ENCODE measurements at regions not wholly inside any gene's neighbourhood (a gene's known extent, or its start where the extent isn't known, plus 50 kb on each side); places are given as distances from the start of the nearest gene placed in this dataset.

DNA sequence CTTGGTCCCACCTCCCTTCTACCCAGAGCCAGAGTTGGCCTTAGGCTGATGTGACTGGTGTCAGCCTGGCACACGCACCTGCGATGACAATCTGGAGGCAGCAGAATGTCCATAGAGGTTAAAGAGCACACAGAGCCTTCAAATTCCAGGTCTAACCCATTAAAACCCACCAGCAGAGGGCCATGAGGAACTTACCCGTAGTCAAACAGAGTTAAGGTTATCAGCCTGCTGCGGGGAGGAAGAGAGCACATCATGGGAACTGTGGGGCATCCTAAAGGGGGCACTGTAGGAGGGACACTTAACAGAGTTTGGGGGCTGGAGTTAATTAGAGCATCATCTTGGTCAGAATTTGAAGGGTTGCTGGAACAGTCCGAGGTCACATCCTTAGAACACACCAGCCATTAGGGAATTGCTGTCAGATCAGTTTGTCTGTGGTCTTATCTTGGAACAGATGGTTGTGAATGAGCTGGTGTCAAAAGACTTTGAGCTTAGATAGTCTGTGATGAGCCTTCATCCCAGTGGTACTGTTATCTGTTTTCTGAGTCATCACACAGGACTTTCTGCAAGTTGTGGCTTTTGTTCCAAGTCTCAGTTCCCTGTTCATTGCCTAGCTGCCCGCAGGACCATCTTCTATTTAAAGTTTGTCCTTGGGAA is 248.6 kb downstream of the LOXHD1 start:
- no peak overlapping the region for H3K4me3 ChIP-seq (ENCODE audit: low read length)
- no peaks in the 10 kb centered on the region for H3K9me2 ChIP-seq (replicated peaks; ENCODE audit: insufficient read depth, low read length)
- DNase-seq: no peak
- H3K27me3 ChIP-seq (replicated peaks; ENCODE audit: insufficient read depth, low read length): no peaks in the 10 kb centered on the region
- H3F3A ChIP-seq (ENCODE audit: insufficient read depth, low read length): no peaks in the 10 kb centered on the region
- no peak overlapping the region for H3K27ac ChIP-seq (ENCODE audit: low read length)
- H3K79me2 ChIP-seq (ENCODE audit: low read length): no peaks in the 10 kb centered on the region
- no peaks in the 10 kb centered on the region for H3K9me3 ChIP-seq (replicated peaks; ENCODE audit: insufficient read depth, low read length)
- no peak overlapping the region for H3K9ac ChIP-seq (ENCODE audit: low read length)
- H2AFZ ChIP-seq (ENCODE audit: low read length): no peak overlapping the region
- TF ChIP-seq EZH2phosphoT487 (IDR thresholded peaks at IDR 0.05; ENCODE audit: low read length) (no peak), CTCF (IDR thresholded peaks at IDR 0.05; ENCODE audit: low read length) (no peak; the same call in 1 of the 2 replicates), EZH2 (optimal IDR thresholded peaks at IDR 0.05; ENCODE audit: low read depth, low read length) (no peak)
- no peaks in the 10 kb centered on the region for H3K4me1 ChIP-seq (ENCODE audit: low read length)
- no peaks in the 10 kb centered on the region for H4K20me1 ChIP-seq (ENCODE audit: insufficient read depth, low read length)
- no peaks in the 10 kb centered on the region for H3K36me3 ChIP-seq (replicated peaks; ENCODE audit: insufficient read depth, low read length)
- H3K4me2 ChIP-seq (ENCODE audit: low read depth, low read length): no peak overlapping the region

DNA sequence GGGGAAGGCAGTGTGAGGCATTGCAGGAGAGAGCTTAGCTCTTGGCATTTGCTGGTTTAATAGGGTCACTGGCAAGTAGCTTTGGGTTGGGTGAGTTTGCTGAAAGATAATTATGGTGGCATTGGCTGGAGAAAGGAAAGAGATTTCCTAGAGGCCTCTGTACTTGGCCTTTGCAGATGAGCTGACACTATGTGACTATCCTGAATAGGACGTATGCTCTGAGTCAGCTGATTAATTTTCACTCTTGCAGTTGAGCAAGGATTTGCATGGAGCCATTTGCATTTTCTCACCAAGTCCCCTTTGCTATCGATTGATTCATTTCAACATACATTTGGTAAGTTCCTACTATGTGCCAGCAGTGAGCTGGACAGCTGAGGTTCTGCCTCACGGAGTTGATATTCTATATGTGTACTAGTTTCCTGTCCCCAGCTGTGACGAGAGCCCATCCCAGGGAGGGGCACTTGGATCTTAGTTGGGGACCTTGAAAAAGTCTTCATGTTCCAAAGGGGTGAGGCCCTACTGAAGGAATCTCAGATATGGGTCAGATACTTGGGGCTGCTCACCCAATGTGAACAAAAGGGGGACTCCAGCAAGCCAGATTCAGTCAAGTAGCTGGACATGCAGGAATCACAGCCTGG is 245.7 kb downstream of the LOXHD1 start:
- no peak overlapping the region for H3K4me2 ChIP-seq (ENCODE audit: low read depth, low read length)
- TF ChIP-seq EZH2 (optimal IDR thresholded peaks at IDR 0.05; ENCODE audit: low read depth, low read length): no peak
- no peak for TF ChIP-seq EZH2phosphoT487 (IDR thresholded peaks at IDR 0.05; ENCODE audit: low read length)
- no peak for TF ChIP-seq CTCF (IDR thresholded peaks at IDR 0.05; ENCODE audit: low read length)
- no peak overlapping the region for H2AFZ ChIP-seq (ENCODE audit: low read length)
- H3K27me3 ChIP-seq (replicated peaks; ENCODE audit: insufficient read depth, low read length): no peaks in the 10 kb centered on the region
- no peak overlapping the region for H3K9ac ChIP-seq (ENCODE audit: low read length)
- no peaks in the 10 kb centered on the region for H3K79me2 ChIP-seq (ENCODE audit: low read length)
- no peaks in the 10 kb centered on the region for H3K9me3 ChIP-seq (replicated peaks; ENCODE audit: insufficient read depth, low read length)
- no peak overlapping the region for H3K4me3 ChIP-seq (ENCODE audit: low read length)
- no peak overlapping the region for H3K27ac ChIP-seq (ENCODE audit: low read length)
- H3K9me2 ChIP-seq (replicated peaks; ENCODE audit: insufficient read depth, low read length): no peaks in the 10 kb centered on the region
- no peaks in the 10 kb centered on the region for H4K20me1 ChIP-seq (ENCODE audit: insufficient read depth, low read length)
- no peak for DNase-seq
- H3K4me1 ChIP-seq (ENCODE audit: low read length): no peaks in the 10 kb centered on the region
- no peaks in the 10 kb centered on the region for H3K36me3 ChIP-seq (replicated peaks; ENCODE audit: insufficient read depth, low read length)
- H3F3A ChIP-seq (ENCODE audit: insufficient read depth, low read length): no peaks in the 10 kb centered on the region

DNA sequence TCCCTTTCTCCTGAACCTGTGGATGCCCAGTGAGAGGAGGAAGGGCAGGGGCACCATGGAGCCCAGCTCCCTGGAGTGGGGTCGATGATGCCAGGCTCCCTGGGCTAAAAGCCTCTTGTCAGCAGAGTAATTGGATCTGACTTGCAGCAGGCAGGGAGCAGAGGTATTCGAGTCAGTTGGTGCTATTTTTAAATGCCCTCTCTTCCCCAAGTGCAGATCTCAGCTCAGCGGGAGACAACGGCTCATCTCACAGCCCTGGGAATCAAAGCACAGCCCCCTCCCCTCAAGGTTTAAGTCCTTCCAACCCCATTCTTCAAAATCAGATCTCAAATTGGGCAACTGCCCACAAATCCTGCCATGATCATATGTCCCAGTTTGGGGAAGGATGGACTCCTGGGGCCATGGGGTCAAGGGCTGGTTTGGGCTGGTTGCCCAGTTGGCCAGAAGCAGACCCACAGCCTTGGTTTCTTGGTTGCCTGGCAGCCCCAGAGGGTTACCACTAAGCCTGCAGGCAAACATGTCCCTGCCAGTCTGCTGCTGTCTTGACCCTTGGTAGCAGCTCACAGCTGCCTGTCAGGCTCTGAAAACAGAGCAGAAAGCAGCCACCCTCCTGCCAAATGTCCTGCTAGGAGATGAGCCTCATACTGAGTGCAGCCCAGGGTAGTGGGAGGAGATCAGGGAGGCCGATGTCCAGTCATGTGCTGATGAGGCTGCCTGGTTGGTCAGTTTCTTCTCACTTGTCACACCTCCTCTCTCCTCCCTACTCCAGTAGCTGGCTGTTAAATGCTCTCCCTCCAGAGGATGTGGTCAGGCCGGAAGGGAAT is 244.9 kb downstream of the LOXHD1 start:
- Histone ChIP-seq H3K27me3 (replicated peaks; ENCODE audit: insufficient read depth, low read length) (no peaks in the 10 kb centered on the region), H3K36me3 (replicated peaks; ENCODE audit: insufficient read depth, low read length) (no peaks in the 10 kb centered on the region), H3K4me3 (ENCODE audit: low read length) (no peak overlapping the region), H3K9ac (ENCODE audit: low read length) (no peak overlapping the region), H3K4me2 (ENCODE audit: low read depth, low read length) (no peak overlapping the region), H3K9me3 (replicated peaks; ENCODE audit: insufficient read depth, low read length) (no peaks in the 10 kb centered on the region), H4K20me1 (ENCODE audit: insufficient read depth, low read length) (no peaks in the 10 kb centered on the region), H3K4me1 (ENCODE audit: low read length) (no peaks in the 10 kb centered on the region), H3K9me2 (replicated peaks; ENCODE audit: insufficient read depth, low read length) (no peaks in the 10 kb centered on the region), H2AFZ (ENCODE audit: low read length) (no peak overlapping the region), H3K27ac (ENCODE audit: low read length) (no peak overlapping the region), H3K79me2 (ENCODE audit: low read length) (no peaks in the 10 kb centered on the region), H3F3A (ENCODE audit: insufficient read depth, low read length) (no peaks in the 10 kb centered on the region)
- DNase-seq: no peak
- TF ChIP-seq EZH2phosphoT487 (IDR thresholded peaks at IDR 0.05; ENCODE audit: low read length) (no peak), CTCF (IDR thresholded peaks at IDR 0.05; ENCODE audit: low read length) (no peak), EZH2 (optimal IDR thresholded peaks at IDR 0.05; ENCODE audit: low read depth, low read length) (no peak)

All from MM.1S (cell line).